Mesothelial cell of epicardium (in vitro differentiated cells): ENCODE measurements at regions not wholly inside any gene's neighbourhood (a gene's known extent, or its start where the extent isn't known, plus 50 kb on each side); places are given as distances from the start of the nearest gene placed in this dataset.
A peak's percentile ranks its signal among the peaks of the same experiment; 100 is the strongest.

ENCODE experiments used
- DNase-seq, 2 experiments: peaks; one replicate each; pipeline ENCODE4 v3.0.0; 2021; ENCODE audit warnings: low spot score in 2 of 2; ENCODE audit not compliant: unreplicated experiment in 2 of 2
- H3K27ac Mint-ChIP-seq: 2 replicates; pipeline ENCODE4 v1.8.0; 2021; ENCODE audit warnings: mixed read lengths
- H3K27me3 Mint-ChIP-seq: 2 replicates; pipeline ENCODE4 v1.8.0; 2021; ENCODE audit warnings: low read depth, mixed read lengths
- H3K36me3 Mint-ChIP-seq: 2 replicates; pipeline ENCODE4 v1.8.0; 2021; ENCODE audit warnings: mixed read lengths
- H3K4me1 Mint-ChIP-seq: 2 replicates; pipeline ENCODE4 v1.8.0; 2021; ENCODE audit warnings: mixed read lengths
- H3K4me3 Mint-ChIP-seq: 2 replicates; pipeline ENCODE4 v1.8.0; 2021; ENCODE audit warnings: mild to moderate bottlenecking, moderate library complexity, mixed read lengths
- H3K9me3 Mint-ChIP-seq: 2 replicates; pipeline ENCODE4 v1.8.0; 2021; ENCODE audit warnings: mixed read lengths
- CTCF ChIP-seq: fragments of 200-600 bp; sonication (generic); IDR thresholded peaks from one replicate; pipeline ENCODE4 v1.5.0; 2021; ENCODE audit warnings: antibody characterized with exemption; ENCODE audit not compliant: unreplicated experiment

- peaks cover 21% of the 10 kb centered on the region for H3K9me3 Mint-ChIP-seq
- no peak for DNase-seq
- H3K27ac Mint-ChIP-seq: no peak overlapping the region
- no peak for TF ChIP-seq CTCF
- peaks cover 2% of the 10 kb centered on the region for H3K36me3 Mint-ChIP-seq
- H3K27me3 Mint-ChIP-seq: peaks cover 7% of the 10 kb centered on the region
- H3K4me1 Mint-ChIP-seq: peaks cover 36% of the 10 kb centered on the region
- H3K4me3 Mint-ChIP-seq: no peak overlapping the region
Measured at GRCh38 chr14:96658611-96659010, 138.6 kb upstream of the VRK1 start.

GRCh38 chr14:96660123-96660522 lies 137.1 kb upstream of the VRK1 start:
- no peak for TF ChIP-seq CTCF
- no peak overlapping the region for H3K4me3 Mint-ChIP-seq
- peaks cover 36% of the 10 kb centered on the region for H3K4me1 Mint-ChIP-seq
- no peak for DNase-seq
- H3K9me3 Mint-ChIP-seq: peaks cover 25% of the 10 kb centered on the region
- H3K27me3 Mint-ChIP-seq: peaks cover 16% of the 10 kb centered on the region
- H3K36me3 Mint-ChIP-seq: peaks cover 2% of the 10 kb centered on the region
- H3K27ac Mint-ChIP-seq: peak overlapping the region; percentile 32

GRCh38 chr14:96660667-96661066 lies 136.5 kb upstream of the VRK1 start:
- peak overlapping the region; percentile 11 for H3K27ac Mint-ChIP-seq

GRCh38 chr14:96661244-96661969 lies 135.8 kb upstream of the VRK1 start:
- H3K27me3 Mint-ChIP-seq: peaks cover 26% of the 10 kb centered on the region
- no peak overlapping the region for H3K4me3 Mint-ChIP-seq
- peaks cover 36% of the 10 kb centered on the region for H3K4me1 Mint-ChIP-seq
- peaks cover 2% of the 10 kb centered on the region for H3K36me3 Mint-ChIP-seq
- TF ChIP-seq CTCF: no peak
- H3K27ac Mint-ChIP-seq: no peak overlapping the region
- H3K9me3 Mint-ChIP-seq: peaks cover 25% of the 10 kb centered on the region
- no peak for DNase-seq

More at GRCh38 chr14:96660667-96661066, 136.5 kb upstream of the VRK1 start:
- no peak overlapping the region for H3K4me3 Mint-ChIP-seq
- H3K4me1 Mint-ChIP-seq: peaks cover 36% of the 10 kb centered on the region
- peaks cover 2% of the 10 kb centered on the region for H3K36me3 Mint-ChIP-seq
- TF ChIP-seq CTCF: no peak
- DNase-seq: no peak
- H3K27me3 Mint-ChIP-seq: peaks cover 20% of the 10 kb centered on the region
- peaks cover 24% of the 10 kb centered on the region for H3K9me3 Mint-ChIP-seq

GRCh38 chr14:96662116-96662970 lies 134.8 kb upstream of the VRK1 start:
- Mint-ChIP-seq H3K36me3 (peaks cover 2% of the 10 kb centered on the region), H3K9me3 (peaks cover 18% of the 10 kb centered on the region), H3K4me1 (peaks cover 36% of the 10 kb centered on the region), H3K4me3 (no peak overlapping the region), H3K27ac (no peak overlapping the region), H3K27me3 (peaks cover 31% of the 10 kb centered on the region)
- DNase-seq: no peak
- TF ChIP-seq CTCF: no peak
